HG02973 (cell line): ENCODE measurements at regions not wholly inside any gene's neighbourhood (a gene's known extent, or its start where the extent isn't known, plus 50 kb on each side); places are given as distances from the start of the nearest gene placed in this dataset.

Experiments
- ATAC-seq: cut with Tn5 transposase; IDR thresholded peaks from one replicate; pipeline ENCODE4 v1.9.1; 2021; ENCODE audit warnings: moderate library complexity; ENCODE audit not compliant: unreplicated experiment

DNA sequence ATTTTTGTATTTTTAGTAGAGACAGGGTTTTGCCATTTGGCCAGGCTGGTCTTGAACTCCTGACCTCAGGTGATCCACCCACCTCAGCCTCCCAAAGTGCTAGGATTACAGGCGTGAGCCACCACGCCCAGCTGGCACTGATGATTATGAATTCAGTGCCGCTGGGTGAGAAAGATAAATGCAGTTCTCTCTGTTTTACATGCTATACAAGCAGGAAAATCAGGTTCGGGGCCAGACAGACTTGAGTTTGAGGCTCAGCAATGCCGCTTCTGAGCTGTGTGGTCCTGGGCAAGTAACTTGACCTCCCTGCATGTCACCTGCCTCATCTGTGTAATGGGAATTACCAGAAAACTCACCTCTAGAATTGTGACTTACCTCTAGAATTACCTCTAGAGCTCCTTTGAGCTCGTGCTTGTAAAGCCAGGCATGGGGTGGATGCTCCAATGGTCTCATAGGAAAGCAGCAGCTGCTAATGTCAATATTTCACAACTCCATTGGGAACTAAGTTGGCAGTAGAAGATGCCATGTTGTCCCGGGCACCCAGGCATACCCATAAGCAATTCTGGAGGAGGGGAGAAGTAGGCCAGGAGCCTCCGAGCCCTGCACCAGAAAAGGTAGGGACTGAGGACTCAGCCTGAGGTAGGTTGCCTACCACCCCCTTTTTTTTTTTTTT, 119.8 kb upstream of the SLC25A33 start:
- ATAC-seq: no peak

DNA sequence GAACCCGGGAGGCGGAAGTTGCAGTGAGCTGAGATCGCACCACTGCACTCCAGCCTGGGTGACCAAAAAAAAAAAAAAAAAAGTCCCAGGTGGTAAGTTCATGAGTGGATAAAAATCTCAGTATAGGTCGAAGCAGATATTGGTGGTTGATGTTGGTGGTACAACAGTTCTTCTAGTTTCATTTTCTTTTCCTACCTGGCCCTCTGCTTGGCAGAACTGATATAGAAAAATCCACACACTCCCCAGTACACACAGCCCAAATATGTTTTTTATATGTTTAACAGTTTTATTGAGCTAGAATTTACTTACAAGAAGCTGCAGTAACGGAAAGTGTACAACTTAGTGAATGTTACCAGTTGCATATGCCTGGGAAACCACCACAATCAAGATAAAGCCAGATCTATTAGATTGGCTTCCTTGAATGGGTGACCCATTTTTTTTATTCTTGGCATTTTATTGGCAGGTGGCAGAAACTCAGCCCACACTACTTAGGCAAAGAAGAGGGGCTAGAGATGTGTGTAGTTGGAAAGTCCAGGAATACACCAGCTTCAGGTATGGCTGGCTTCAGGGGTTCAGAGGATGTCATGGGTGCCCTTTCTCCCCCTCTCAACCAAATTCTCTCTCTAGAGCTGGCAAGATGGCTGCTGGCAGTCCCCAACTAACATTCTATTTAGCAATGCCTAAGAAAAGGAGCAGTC, 118.3 kb upstream of the SLC25A33 start:
- ATAC-seq: no peak

DNA sequence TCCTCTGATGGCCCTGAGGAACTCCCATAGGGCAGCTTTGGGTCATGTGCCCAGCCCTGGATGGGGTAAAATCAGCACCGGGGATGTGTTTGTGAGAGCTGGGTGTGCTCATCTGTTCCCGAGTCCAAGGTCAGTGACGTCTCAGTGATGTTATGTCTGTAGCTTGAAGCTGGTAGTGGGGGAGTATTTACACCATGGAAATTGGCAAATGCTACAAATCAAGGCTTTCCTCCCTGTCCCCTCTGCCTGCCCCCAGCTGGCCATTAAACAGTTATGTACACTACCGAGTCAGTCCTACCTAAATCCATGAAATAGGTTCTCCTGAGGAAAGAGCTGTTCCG, 117.8 kb upstream of the SLC25A33 start:
- no peak for ATAC-seq

DNA sequence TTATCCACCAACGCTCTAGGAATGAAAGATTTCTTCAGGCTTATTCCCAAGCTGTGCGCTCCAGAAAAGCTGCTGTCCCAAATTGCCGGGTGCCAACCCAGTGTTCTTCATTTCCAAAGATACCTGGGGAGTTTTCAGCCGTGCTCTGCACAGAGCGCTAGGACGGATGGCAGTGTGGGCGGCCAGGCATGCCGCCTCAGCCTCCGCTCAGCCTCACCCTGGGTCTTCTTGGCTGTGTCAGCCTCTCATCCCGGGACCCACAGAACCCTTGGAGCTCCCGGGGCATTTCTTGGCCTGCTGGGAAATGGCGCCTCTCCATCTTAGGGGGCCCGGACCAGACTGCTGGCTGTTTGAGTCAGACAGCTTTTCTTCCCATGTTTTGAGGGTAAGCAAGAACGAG, 116.9 kb upstream of the SLC25A33 start:
- no peak for ATAC-seq

DNA sequence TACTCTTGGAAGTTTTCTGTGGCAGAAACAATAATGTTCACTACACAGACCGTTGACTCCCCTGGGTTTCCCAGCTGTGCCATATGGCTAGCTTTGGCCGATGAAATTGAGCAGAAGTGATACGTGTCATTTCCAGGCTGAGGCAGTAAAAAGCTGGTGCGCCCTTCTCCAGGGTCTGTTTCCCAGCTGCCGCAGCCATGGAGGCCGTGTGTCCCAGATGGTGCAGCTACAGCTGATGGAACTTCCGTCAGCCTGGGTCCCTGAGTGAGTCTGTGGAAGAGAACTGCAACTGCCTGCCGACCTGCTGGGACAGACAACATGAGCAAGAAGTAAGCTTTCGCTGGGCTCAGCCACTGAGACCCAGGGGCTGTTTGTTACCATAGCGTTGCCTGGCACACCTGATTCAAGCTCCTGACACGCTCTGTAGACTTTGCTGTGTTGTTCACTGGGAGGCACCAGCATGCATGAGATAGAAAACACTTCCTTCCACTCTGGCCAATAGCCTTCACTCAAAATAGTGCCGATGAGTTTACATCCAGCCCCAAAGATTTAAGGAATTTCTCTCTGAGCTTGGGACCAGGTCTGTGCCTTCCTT, 116.3 kb upstream of the SLC25A33 start:
- ATAC-seq: no peak

DNA sequence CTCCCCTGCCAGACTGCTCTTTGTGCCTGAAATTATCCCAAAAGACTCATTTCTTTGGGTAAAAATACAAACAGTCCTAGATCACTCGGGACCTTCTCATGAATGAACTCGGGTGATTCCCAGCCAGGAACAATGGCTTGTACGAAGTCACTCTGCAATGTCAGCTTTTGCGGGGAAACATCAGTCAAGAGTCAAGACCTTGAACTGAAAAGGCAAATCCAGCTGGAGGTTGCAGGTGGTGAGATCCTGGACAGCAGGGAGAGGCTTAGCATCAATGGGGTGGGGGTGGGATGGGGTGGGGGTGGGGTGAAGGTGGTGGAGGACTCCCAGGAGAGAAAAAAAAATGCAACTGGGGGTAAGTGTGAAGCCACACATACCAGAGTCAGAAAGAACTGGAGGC, 115.0 kb upstream of the SLC25A33 start:
- no peak for ATAC-seq

DNA sequence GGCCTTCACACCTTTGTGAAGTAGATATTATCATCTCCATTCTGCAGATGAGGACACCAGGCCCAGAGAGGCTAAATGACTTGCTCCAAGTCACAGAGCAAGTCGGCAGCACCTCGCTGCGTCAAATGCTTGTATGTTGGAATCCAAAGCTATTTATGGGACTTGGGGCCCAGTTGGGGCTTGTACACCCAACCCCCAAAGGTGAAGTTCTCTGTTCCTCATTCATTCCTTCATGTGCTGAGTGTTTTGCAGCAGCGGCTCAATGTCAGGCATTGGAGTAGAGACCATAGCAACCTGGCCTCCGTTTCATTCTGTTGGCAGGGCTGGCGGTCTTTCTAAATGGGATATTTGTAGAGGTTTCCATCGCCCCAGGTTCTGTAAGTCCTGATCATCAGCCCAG, 113.4 kb upstream of the SLC25A33 start:
- peak; percentile 13 for ATAC-seq

DNA sequence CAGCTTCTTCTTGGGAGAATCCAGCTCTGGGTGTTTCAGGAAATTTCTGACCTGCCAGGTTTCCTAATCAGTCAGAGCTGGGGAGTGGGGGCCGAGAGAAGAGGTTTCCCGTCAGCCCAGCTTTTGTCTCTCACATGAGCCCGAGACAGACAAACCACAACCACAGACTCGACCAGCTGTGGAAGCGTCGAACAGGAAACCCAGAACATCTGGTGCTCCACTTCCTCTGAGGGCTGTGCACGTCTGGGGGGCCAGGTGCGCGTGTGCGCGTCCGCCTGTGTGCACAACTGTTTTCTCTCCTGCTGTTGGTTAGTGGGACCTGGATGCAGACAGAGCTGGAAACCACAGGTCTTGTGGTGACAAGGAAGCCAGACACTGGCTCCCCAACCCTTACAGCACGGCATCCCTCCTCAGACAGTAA, 113.0 kb upstream of the SLC25A33 start:
- peak; percentile 60 for ATAC-seq

DNA sequence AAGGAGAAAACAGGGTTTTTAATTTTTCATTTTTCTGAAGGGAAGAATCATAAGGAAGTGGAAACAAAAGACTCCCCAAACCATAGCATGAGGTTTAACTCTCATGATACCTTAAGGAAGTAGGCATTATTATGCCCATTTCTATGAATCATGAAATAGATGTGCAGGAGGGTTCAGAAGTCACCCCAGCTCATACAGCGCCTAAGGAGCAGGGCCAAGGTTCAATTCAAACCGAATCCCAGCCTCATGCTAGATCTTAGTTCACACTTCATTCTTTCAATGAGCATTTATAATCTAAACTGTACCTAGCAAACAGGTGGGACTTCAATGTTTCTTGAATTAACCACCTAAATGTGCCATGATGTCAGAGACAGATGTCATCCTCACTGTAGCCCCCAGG, 111.9 kb upstream of the SLC25A33 start:
- no peak for ATAC-seq

DNA sequence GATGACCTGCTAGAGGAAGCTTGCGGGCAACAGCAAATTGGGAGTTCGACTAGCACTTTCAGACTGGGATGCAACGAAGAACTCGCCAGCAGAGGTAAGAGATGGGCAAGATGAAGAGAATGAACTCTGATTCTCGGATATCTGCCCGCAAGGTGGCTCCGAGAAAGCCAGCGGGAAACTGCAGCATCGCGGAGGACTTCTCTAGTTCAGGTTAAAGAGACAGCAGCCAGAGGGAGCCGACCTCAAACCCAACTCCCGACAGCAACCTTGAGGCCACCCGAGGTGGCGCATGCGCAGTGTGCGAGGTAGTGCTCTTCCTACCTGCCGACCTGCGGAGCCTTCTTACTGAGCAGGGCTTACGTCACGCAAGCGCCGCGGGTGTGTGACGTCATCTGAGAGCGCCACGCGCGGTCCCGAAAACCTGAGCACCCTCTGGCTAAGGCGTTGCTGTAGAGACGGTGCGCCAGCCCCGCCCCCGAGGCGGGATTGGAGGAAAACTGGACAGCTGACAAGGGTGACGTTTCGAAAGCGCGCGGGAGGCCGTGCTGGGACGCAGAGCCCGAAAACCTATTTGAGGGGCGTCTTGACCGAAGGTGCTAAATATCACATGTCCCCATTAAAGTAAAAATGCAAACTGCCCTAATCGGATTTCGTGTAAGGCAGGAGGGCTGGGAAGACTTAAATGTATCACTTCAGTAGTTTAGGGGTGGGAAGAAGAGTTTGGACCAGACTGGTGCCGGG, 110.5 kb upstream of the SLC25A33 start:
- peak; percentile 77 for ATAC-seq

DNA sequence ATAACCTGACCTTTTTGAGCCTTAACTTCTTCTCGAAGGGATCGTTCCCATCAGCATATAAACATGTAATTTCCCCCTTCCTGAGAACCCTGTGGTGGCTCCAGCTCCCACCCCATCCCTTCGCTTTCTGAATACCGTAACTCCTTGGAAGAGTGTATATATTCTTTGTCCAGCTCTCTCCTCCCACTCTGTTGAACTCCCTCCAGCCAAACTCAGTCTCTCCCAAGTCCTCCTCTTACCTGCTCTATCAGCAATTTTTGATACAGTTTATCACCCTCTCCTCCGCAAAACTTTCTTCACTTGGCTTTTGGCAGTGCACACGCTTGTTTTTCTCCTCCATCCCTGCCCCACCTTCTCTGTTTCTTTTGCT, 109.9 kb upstream of the SLC25A33 start:
- ATAC-seq: no peak

DNA sequence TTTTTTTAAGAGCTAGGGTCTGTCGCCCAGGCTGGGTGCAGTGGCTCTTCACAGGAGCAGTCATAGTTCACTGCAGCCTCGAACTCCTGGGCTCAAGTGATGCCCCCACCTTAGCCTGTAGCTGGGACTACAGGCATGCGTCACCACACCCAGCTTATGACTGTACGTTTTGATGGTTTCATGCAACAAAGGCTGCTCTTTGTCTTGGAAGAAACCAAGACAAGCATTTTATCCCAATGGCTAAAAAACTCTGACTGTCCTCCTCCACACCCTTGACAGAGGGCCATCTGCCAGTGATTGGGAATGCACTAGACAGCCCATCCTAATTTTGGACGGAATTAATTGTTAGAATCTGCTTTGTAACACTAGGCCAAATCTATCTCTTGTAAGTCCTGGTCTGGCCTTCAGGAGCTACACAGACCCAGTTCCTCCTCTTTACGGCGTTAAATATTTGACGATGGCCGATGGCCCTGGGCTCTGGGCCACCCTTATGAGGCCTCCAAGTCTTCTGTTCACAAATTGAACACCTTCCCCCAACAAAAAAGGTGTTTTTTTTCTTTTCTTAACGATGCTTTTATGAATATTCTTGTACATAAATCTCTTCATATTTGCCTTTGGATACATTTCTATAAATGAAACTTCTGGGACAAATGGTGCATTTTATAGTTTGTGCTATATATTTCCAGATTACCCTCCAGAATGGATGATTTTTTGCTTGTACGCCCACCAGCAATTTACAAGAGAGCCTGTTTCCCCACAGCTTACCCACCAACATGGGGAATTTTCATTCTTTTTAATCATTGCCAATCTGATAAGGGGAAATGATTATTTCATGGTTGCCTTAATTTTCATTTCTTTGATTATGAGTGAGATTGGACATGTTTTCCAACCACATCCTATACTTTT, 104.8 kb upstream of the SLC25A33 start:
- ATAC-seq: no peak

DNA sequence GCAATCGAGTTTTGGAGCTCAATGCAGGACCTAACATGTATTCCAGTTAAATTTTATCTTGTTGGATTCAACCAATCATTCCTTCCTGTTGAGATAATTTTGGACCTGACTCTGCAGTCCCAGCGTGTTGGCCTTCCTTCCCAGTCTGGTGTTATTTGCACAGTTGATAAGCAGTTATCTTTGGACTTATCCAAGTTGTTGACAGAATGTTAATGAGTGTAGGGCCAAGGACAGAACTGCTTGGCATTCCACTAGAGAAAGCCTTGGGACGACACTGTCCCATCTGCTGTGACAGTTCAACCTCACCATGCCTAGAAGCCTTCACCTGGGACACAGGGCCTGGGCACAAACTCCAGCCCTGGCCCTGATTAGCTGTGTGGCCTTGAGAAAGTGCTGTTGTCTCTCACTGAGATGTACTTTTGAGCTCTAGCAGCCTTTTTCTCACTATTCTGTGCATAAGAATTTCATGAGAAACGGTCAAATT, 104.1 kb upstream of the SLC25A33 start:
- ATAC-seq: no peak

DNA sequence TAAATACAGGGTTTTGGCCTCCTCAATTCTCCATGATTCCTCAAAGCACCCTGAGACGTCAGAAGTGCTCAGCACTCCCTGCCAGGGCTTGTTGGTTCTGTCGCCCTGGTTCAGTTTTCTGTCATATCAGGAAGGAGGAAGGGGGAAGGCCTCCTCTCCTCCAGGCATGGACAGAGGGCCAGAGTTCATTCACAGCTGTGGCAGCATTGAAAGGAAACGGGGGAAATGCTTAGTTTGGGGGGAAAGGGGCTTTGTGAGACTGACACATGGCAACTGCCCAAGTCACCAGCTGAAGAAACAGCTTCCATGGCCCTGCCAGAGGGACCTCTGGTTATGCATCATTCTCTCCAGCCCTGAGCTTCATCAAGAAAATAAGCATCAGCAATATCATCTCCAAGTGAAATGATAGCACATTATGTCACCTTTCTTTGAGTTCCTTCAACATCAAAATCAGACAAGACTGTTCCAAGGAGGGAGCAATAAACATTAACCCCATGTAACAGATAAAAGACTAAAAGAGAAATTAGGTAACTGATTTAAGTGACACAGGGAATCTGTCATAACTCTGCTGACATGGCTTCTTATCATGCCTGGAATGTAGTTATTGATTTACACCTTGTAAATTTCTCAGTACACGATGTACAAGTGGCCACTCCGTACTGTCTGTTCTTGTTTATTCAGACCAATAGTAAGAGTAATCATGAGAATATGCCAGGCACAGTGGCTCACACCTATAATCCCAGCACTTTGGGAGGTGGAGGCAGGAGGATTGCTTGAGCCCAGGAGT, 103.2 kb upstream of the SLC25A33 start:
- no peak for ATAC-seq

DNA sequence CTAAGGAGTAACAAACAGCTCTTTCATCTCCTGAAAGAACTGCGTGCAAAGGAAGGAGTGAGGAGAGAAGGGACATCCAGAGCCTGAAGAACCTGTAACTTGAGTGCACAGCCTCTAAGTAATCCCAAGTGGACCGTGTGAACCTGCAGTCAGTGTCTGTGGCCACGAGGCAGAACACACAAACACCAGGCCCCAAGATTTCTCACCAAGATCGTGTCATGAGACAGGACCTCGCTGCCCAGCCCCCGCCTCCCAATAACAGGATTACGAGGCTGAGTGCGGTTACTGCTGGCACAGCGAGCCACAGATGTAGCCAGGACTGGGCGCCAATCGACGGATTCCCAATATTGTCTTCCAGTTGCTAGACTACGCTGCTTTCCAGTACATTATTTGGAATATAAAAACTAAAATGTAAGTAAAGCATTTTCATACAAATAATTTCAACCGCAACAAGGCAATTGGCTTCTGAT, 101.3 kb upstream of the SLC25A33 start:
- no peak for ATAC-seq

DNA sequence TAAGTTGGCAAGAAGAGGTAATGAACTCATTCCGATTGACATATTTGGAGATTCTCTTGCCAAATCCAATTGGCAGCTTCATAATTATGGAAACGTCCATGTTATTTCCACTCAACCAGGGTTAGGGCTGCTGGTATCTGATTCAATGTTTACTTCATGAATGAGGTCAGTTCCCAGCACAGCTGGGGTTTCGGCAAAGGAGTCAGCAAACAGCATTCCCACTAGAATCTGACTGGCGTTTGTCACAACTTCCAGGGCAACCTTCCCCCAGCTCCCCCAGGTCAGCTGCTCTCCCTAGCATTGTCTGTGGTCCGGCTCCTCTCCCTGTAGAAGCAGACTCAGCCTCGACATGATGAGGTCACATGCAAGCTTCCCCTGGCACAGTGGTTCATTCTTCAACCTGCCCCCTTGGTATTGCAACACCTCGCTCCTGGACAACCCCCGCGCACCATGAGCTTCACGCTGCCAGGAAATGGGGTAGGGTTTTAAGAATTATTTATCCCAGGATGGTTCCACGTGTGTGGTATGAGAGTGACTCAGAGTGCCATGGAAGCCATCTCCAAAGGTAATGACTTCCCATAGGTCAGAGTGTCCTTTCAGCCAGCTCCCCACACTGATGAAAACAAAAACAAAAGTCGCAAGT, 100.7 kb upstream of the SLC25A33 start:
- ATAC-seq: no peak

DNA sequence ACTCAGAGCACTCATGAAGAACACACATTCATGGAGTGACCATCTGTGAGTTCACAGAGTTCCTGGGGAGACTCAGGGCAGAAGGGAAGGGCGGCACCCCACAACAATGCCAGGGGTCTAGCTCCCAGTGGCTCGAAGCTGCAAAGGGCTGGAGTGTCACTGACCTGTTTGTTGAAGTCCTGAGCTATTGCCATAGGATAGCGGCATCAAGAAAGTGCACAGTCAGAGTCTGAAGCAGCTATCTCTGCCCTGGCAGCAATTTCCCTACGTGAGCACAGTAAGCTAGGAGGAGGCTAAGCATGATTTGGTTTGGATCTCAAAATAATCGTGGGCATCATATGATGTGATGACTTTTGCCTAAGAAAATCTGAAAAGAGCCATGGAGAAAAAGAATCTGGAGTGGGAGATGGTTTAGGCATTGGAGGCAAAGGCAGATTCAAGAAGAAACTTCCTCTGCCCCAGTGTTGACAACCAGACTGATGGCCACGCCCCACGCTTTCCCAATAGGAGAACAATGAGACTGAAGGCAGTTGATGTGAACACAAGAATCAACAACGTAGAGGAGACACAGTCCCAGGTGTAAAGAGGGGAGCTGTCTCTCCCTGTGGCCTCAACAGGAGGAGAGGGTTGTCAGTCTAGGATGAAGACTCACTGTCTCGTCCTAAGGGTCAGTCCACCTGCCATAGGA, 100.0 kb upstream of the SLC25A33 start:
- no peak for ATAC-seq

DNA sequence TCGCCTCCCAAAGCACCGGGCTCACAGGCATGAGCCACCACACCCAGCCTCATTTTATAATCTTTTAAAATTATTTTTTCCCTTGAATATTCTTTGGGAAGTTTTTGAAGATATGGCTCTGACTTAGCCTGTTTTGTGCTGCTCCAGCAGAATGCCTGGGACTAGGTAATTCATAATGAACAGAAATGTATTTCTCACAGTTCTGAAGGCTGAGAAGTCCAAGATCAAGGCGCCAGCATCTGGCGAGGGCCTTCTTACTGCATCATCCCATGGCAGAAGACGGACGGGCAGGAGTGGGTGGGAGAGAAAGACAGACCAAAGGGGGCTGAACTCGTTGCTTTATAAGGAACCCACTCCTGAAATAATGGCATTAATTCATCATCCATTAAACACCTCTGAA, 99.0 kb upstream of the SLC25A33 start:
- no peak for ATAC-seq

DNA sequence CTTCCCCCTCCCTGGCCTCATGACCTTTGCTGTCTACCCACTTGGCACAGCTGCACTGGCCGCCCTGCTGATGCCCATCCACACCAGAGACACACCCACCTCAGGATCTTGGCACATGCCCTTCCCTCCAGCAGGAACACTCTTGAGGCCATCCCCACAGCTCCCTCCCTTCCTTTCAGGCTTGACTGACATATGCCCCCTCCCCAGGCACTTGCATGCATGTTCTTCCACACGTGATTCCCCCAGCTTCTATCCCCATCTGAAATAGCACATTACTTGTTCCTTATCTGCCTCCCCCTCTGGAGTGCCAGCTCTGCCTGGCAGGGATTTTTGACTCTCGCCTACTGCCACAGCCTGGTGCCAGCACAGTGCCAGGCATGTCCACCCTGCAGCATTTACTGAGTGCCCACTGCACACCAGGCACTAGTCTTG, 98.5 kb upstream of the SLC25A33 start:
- ATAC-seq: no peak
